Endodermal cell (in vitro differentiated cells): ENCODE measurements at regions not wholly inside any gene's neighbourhood (a gene's known extent, or its start where the extent isn't known, plus 50 kb on each side); places are given as distances from the start of the nearest gene placed in this dataset.

Source experiments
- DNase-seq: peaks from one replicate; pipeline ENCODE4 v3.0.0-alpha.2; 2017
- H3K27ac ChIP-seq: 2 replicates; pipeline ENCODE4 v1.5.1; 2013; ENCODE audit warnings: mild to moderate bottlenecking, low read depth, low read length, moderate library complexity
- H3K27me3 ChIP-seq: 2 replicates; pipeline ENCODE4 v1.6.1; 2013; ENCODE audit warnings: mild to moderate bottlenecking, low read length, moderate library complexity; ENCODE audit not compliant: insufficient read depth, control insufficient read depth, poor library complexity, severe bottlenecking
- H3K36me3 ChIP-seq: 2 replicates; pipeline ENCODE4 v1.7.0; 2013; ENCODE audit warnings: mild to moderate bottlenecking, low read length, moderate library complexity; ENCODE audit not compliant: control insufficient read depth, insufficient read depth
- H3K4me1 ChIP-seq: one replicate; pipeline ENCODE4 v1.7.0; 2013; ENCODE audit warnings: low read length; ENCODE audit not compliant: control insufficient read depth, insufficient read depth
- H3K4me3 ChIP-seq: 2 replicates; pipeline ENCODE4 v1.5.1; 2013; ENCODE audit warnings: mild to moderate bottlenecking, low read length, moderate library complexity
- H3K9ac ChIP-seq: 2 replicates; pipeline ENCODE4 v1.6.1; 2013; ENCODE audit warnings: mild to moderate bottlenecking, low read length, moderate library complexity; ENCODE audit not compliant: poor library complexity, severe bottlenecking; ENCODE audit errors: extremely low read depth
- H3K9me3 ChIP-seq: 2 replicates; pipeline ENCODE4 v1.6.1; 2013; ENCODE audit warnings: mild to moderate bottlenecking, low read length, moderate library complexity; ENCODE audit not compliant: control insufficient read depth
- H3K27ac Mint-ChIP-seq: 2 replicates; pipeline ENCODE4 v1.8.0; 2020; ENCODE audit warnings: mixed read lengths
- H3K27me3 Mint-ChIP-seq: 2 replicates; pipeline ENCODE4 v1.8.0; 2021; ENCODE audit warnings: mild to moderate bottlenecking, mixed read lengths; ENCODE audit not compliant: insufficient read depth
- H3K36me3 Mint-ChIP-seq: 2 replicates; pipeline ENCODE4 v1.8.0; 2020; ENCODE audit warnings: low read depth, mixed read lengths
- H3K4me1 Mint-ChIP-seq: 2 replicates; pipeline ENCODE4 v1.8.0; 2020; ENCODE audit warnings: mixed read lengths
- H3K4me3 Mint-ChIP-seq: 2 replicates; pipeline ENCODE4 v1.8.0; 2020; ENCODE audit warnings: mild to moderate bottlenecking, moderate library complexity, mixed read lengths
- H3K9me3 Mint-ChIP-seq: 2 replicates; pipeline ENCODE4 v1.8.0; 2020; ENCODE audit warnings: mild to moderate bottlenecking, mixed read lengths
- WGBS, 2 experiments: methylation state at CpG; one replicate each; pipeline versions ENCODE4 v1.1.5 to v1.1.7; 2013; ENCODE audit warnings: missing lambda C conversion rate in 2 of 2, mixed read lengths in 1 of 2; ENCODE audit not compliant: insufficient coverage in 1 of 2, insufficient read length in 1 of 2; 5-methylcytosine and 5-hydroxymethylcytosine counted together
- TF ChIP-seq, protein P1 (sequence below): fragments of 200-600 bp; sonication (generic); conservative IDR thresholded peaks from 2 replicates; pipeline ENCODE4 v1.5.0; 2021; ENCODE audit warnings: antibody characterized with exemption, mild to moderate bottlenecking

DNA sequence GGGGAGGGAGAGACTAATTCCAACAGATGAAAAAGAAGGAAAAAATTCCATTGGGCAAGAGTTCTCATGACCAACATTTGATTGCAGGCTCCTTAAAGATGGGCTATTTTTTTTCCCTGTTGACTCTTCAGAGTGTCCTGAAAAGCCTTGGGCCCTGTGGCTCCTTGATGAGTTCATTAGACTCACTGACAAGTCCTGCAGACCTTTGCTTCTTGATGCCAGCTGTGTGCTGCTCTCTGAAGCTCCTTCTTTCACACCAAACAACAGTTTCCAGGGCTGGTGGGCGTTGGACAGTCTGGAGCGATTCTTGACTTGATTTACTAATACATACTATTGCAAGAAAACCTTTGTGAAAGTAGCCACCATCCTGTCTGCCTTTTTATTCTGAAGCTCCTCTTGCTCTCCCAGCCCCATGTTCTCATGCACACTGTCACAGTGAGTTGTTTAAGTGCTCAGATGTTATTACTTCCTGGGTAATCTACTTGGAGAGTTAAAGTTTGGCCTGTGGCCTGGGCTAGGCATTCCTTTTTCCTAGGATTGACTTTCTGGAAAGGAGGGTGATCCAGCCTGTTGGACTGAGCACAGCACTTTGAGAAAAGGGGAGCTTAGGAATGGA lies 250.3 kb downstream of the PTEN start:
- Mint-ChIP-seq H3K4me1 (no peaks in the 10 kb centered on the region), H3K27ac (no peak overlapping the region), H3K9me3 (no peaks in the 10 kb centered on the region), H3K27me3 (peaks cover 1% of the 10 kb centered on the region), H3K36me3 (no peaks in the 10 kb centered on the region), H3K4me3 (no peak overlapping the region)
- H3K4me3 ChIP-seq: no peak overlapping the region
- H3K27me3 ChIP-seq: peaks cover 6% of the 10 kb centered on the region
- H3K4me1 ChIP-seq: no peaks in the 10 kb centered on the region
- no peak overlapping the region for H3K9ac ChIP-seq
- H3K36me3 ChIP-seq: no peaks in the 10 kb centered on the region
- H3K9me3 ChIP-seq: no peaks in the 10 kb centered on the region
- no peak for DNase-seq
- TF ChIP-seq, protein P1, sequence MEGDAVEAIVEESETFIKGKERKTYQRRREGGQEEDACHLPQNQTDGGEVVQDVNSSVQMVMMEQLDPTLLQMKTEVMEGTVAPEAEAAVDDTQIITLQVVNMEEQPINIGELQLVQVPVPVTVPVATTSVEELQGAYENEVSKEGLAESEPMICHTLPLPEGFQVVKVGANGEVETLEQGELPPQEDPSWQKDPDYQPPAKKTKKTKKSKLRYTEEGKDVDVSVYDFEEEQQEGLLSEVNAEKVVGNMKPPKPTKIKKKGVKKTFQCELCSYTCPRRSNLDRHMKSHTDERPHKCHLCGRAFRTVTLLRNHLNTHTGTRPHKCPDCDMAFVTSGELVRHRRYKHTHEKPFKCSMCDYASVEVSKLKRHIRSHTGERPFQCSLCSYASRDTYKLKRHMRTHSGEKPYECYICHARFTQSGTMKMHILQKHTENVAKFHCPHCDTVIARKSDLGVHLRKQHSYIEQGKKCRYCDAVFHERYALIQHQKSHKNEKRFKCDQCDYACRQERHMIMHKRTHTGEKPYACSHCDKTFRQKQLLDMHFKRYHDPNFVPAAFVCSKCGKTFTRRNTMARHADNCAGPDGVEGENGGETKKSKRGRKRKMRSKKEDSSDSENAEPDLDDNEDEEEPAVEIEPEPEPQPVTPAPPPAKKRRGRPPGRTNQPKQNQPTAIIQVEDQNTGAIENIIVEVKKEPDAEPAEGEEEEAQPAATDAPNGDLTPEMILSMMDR: no peak
- H3K27ac ChIP-seq: no peak overlapping the region
- whole genome bisulfite sequencing, 2 experiments: 92 to 96% methylated on average over 2 of the region's 2 CpGs

- peaks cover 6% of the 10 kb centered on the region for H3K27me3 ChIP-seq
- no peaks in the 10 kb centered on the region for H3K4me1 Mint-ChIP-seq
- no peaks in the 10 kb centered on the region for H3K9me3 ChIP-seq
- H3K9ac ChIP-seq: no peak overlapping the region
- H3K27me3 Mint-ChIP-seq: peaks cover 3% of the 10 kb centered on the region
- TF ChIP-seq, protein P1: peak; percentile 86
- H3K27ac ChIP-seq: no peak overlapping the region
- H3K27ac Mint-ChIP-seq: no peak overlapping the region
- no peaks in the 10 kb centered on the region for H3K9me3 Mint-ChIP-seq
- DNase-seq: peak; percentile 84
- no peak overlapping the region for H3K4me3 Mint-ChIP-seq
- no peak overlapping the region for H3K4me3 ChIP-seq
- H3K36me3 Mint-ChIP-seq: no peaks in the 10 kb centered on the region
- H3K4me1 ChIP-seq: no peaks in the 10 kb centered on the region
- 69 to 72% methylated on average over 6 to 7 of the region's 7 CpGs for WGBS, 2 experiments
- no peaks in the 10 kb centered on the region for H3K36me3 ChIP-seq
These were observed 250.9 kb downstream of the PTEN start for GRCh38 chr10:88114368-88114767.

- Mint-ChIP-seq H3K36me3 (no peaks in the 10 kb centered on the region), H3K4me3 (no peak overlapping the region), H3K4me1 (peaks cover 3% of the 10 kb centered on the region), H3K27me3 (peaks cover 2% of the 10 kb centered on the region), H3K9me3 (no peaks in the 10 kb centered on the region), H3K27ac (no peak overlapping the region)
- H3K27me3 ChIP-seq: peaks cover 6% of the 10 kb centered on the region
- DNase-seq: no peak
- no peak overlapping the region for H3K4me3 ChIP-seq
- H3K36me3 ChIP-seq: no peaks in the 10 kb centered on the region
- no peaks in the 10 kb centered on the region for H3K9me3 ChIP-seq
- no peaks in the 10 kb centered on the region for H3K4me1 ChIP-seq
- H3K9ac ChIP-seq: no peak overlapping the region
- TF ChIP-seq, protein P1: no peak
- 96% methylated on average over 3 of the region's 3 CpGs for WGBS, 2 experiments
- H3K27ac ChIP-seq: no peak overlapping the region
These were observed 252.0 kb downstream of the PTEN start for GRCh38 chr10:88115407-88115806.
